COLO668 (cell line): ENCODE measurements at regions not wholly inside any gene's neighbourhood (a gene's known extent, or its start where the extent isn't known, plus 50 kb on each side); places are given as distances from the start of the nearest gene placed in this dataset.
"Not testable (repeated sequence)": the region's sequence is repeated elsewhere in the genome, so short reads cannot be mapped to it uniquely, and the experiment has no call there.

Source experiments
- DNase-seq: peaks from one replicate; lab custom pipeline; 2025; ENCODE audit not compliant: unreplicated experiment; lab: John Stamatoyannopoulos, UW

DNA sequence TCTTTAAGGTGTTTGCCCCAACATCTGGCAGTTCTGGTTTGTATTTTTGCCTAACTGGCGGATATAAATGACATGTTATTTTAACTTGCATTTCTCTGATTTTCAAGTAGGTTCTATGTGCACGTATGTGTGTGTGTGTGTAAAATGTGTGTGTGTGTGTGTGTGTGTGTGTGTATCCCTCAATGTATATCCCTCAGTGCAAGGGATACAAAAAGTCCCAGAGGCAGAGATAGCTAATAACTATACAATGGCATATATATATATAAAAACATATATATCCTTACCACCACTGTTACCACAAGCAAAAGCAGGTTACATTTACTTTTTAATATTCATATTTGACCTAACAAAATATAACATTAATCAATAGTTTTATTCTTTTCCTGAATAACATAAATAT lies 95.0 kb upstream of the NR5A2 start:
- no peak for DNase-seq

DNA sequence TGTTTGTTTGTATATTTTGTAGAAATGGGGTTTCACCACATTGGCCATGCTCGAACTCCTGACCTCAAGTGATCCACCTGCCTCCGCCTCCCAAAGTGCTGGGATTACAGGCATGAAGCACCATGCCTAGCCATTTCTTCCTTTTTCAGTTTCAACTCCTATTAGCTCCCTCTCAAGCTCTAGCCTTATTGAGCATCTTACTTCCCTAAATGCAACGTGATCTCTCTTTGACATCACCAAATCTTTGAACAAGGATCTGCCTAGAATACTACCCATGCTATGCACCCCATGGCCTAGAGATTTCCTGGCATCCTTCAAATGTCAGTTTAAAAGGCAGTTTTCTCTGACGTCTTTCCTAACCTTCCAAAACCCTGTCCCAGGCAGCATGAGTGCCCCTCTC lies 91.1 kb upstream of the NR5A2 start:
- DNase-seq, result no peak

DNA sequence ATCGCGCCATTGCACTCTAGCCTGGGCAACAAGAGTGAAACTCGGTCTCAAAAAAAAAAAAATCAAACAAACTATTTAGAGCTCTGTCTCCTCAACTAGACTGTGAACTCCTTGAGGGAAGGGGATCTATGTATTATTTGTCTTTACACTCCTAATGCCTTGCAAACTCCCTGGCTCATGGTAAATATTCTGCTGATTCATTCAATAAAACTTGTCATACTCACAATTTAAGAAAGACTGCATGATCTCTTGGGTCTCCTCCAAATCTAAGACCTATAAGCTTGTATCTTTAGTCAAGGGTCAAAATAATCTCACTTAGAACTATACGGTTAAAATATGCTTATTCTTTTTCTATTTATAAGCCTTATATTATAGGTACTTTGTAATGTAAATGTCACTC lies 90.3 kb upstream of the NR5A2 start:
- no peak for DNase-seq

DNA sequence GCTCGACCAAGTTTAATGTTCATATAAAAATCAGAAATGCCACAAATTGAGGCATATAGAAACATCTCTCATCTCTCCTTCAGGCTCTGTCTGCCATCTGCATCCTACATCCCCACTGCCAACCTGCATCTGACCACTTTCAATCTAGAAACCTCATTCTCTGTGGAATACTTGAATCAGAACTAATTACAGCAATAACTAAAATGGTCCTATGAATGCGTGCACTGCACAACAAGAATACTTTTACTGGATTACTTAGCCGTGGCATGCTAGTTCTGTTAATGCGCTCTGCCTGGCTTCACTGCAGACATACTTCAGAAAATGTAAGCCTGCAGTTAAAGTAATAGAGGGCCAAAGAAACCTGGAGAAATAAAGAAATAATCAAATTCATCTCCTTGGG lies 89.8 kb upstream of the NR5A2 start:
- no peak for DNase-seq

DNA sequence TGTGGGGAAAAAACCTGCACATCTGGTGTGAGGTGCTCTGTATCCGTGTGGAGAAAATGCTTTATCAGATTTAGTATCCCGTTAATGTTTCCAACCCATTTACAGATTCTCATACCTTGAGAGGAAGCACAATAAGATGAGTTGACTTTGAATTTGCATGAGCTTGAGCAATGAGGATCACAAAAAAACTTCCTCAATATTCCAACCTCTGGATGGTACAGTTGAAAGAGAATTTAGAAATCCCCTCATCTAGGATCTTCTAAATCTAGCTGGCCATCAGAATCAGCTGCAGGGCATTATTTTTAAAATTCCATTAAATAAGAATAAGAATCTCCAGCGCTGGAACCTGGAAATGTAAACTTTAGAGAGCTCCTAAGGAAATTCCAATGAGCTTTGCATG lies 82.5 kb upstream of the NR5A2 start:
- no peak for DNase-seq

DNA sequence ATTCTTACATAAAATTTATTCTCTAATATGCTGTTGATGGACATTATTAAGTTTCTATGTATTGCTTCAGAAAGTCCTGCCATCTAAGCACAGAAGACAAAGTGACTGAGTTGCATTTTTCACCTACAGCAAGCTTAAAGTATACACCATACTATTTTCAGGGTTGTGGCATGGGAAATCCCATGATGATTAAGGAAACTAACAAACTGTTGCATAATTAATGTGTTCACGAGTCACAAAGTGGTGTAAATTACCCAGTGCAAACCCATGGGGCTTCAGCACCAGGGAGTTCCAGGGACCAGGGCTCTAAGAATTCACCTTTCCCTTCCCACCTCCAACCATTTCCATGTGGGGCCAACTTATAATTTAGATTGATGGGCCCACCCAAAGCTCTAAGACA lies 81.9 kb upstream of the NR5A2 start:
- DNase-seq, result no peak

DNA sequence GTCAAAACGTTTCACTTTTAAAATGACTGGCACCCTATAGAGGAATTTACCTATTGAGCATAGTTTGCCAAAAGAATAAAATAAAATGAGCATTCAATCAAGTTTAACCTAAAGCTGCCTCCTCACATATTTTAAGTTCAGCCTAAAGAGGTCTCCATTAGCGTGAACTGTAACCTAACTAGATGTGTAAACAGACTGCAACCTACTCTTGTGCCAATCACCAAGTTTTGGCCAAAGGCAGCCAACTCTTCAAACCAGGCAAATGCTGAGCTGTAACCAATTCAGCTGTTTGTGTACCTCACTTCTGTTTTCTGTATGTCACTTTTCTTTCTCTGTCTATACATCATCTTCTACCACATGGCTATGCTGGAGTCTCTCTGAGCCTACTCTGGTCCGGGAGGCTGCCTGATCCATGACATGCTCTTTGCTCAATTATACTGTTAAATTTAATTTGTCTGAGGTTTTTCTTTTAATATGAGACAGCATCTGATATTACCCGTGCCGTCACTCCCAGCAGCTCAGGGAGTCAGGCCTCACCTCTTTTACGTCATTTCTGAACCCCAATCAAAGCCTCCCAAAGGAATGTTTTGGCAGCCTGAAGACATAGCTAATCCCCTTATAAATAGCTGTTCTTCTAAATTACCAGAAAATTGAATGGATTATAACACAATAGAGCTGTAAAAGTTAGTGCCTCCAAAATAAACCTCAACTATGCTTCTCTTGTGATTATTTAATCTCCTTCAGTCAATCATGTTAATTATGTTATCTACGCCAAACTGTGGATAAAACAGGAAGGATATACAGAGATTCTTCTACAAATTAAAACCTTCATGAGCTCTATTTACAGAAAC lies 81.0 kb upstream of the NR5A2 start:
- DNase-seq, result no peak

DNA sequence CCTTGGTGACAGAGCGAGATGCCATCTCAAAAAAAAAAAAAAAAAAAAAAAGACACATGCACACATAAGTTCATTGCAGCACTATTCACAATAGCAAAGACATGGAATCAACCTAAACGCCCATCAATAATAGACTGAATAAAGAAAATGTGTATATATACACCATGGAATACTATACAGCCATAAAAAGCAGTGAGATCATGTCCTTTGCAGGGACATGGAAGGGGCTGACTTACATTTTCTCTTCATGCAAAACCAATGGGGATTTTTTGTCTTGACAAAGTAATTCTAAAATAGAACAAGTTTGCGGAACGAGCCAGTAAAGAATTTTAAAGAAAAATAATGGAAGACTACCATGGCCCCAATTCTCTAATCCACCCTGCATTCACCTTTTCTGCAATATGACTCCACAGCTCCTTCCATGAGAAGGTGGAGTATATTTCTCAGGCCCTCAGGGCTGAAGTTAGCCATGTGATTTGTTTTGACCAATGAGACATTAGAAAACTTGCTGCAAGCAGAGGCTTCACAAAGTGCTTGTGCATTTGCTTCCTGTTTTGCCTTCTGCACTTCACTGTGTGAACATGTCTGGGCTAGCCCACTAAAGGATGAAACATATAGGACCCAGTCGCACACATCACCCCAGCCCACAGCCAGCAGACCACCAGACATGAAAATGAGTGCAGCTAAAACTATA lies 78.8 kb upstream of the NR5A2 start:
- DNase-seq, result no peak

DNA sequence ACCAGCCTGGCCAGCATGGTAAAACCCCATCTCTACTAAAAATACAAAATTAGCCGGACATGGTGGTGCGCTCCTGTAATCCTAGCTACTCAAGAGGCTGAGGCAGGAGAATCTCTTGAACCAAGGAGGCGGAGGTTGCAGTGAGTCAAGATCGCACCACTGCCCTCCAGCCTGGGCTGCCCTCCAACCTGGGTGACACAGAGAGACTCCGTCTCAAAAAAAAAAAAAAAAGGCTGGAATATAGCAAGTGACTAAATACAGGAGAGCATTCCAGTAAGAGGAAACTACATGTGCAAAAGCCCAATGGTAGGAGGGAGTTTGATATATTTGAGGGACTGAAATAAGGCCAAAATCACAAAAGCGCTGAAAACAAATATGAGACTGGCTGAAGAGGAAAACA lies 76.5 kb upstream of the NR5A2 start:
- not testable (repeated sequence) for DNase-seq

DNA sequence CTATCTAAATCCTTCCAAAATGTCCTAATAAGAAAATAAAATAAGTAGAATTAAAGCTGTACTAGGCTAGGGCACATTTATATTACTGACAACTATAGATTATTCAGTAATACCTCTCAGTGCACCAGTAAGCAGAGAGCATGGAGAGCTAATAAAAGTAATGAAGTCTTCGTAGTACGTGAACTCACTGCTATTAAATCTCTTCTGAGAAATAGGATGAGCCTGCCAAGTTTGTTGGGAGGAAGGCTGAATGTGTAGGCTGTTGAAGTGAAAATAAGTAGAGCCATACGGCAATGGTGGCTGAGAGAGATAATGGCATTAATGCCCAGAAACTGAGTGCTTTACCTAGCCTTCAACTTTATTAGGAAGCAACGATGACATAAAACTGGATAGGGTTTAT lies 73.9 kb upstream of the NR5A2 start:
- no peak for DNase-seq

DNA sequence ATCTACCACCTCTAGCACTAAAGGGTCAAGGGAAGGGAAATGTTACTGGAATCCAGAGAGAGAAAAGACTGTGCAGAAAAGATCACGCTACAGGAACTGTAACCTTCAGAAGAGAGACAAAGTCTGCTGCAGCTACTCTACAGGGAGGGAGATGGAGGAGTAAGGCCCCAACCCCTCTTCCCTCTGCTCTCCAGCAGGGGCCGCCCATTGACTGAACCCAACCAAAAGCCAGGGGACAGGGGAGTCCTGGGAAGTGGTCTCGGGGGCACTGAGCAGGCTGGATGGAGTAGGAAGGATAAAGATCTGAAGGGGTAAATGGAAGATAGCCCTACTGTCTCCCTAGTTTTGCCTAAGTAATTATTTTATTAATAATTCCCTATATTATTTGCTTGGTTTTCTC lies 72.8 kb upstream of the NR5A2 start:
- DNase-seq, result peak; percentile 5

DNA sequence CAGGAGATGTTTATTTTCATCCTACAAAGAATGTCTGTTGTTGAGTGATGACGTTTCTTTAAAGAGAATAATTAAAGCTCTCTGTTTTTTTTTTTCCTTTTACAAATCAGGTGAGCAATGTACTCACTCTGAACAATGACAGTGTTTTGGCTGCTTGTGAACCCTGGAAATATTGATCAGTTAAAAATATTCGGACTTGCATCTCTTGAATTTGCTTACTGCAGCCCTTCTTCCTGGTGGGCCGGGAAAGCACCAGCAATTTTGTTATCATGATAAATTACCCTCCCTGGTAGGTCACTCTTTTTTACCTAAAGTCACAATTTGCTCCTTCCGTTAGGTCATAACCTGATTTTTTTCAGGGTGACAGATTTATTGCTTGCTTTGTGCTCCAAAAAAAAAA lies 72.3 kb upstream of the NR5A2 start:
- no peak for DNase-seq

DNA sequence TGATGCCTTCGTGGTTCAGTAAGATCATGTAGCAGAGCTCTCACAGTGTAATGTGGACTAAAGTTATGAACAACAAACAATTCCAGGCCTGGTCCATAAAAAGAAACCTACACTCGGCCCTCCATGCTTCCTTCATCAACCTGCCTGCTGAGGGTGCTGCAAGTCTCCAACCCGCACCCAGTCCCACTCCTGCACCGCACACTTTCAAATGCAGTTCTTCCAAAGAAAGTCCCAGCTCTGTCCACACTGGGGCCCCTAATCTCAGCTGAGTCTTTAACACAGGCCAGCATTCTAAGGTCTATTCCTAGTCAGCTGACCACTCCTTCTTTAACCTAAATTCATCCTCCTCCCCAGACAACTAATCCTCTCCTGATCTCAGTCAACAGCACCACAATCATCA lies 71.5 kb upstream of the NR5A2 start:
- DNase-seq, result no peak

DNA sequence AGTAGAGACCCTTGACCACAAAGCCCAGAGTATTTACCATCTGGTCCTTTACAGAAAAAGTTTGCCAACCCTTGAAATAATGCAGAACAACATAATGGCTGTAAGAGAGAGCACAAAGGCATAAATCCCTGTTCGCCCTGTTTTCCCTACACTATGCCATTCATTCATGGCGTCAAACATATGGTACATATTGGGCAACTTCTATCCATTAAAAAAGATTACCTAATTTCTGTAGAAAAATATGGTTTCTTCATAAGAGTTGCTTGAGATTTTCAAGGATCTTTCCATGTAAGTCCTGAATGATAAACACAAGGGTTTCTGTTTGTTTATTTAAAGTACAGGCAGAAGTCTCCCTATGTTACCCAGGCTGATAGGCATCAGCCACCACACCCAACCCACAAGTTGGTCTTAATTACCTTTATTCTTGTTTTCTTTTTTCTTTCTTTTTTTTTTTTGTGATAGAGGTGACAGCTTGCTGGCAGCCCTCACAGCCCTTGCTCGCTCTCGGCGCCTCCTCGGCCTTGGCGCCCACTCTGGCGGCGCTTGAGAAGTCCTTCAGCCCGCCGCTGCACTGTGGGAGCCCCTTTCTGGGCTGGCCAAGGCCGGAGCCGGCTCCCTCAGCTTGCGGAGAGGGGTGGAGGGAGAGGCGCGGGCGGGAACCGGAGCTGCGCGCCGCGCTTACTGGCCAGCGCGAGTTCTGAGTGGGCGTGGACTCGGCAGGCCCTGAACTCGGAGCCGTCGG lies 68.3 kb upstream of the NR5A2 start:
- DNase-seq, result no peak

DNA sequence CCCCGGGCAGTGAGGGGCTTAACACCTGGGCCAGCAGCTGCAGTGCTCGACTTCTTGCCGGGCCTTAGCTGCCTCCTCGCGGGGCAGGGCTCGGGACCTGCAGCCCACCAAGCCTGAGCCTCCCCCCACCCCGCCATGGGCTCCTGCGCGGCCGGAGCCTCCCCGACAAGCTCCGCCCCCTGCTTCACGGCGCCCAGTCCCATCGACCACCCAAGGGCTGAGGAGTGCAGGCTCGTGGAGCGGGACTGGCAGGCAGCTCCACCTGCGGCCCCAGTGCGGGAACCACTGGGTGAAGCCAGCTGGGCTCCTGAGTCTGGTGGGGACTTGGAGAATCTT lies 67.8 kb upstream of the NR5A2 start:
- DNase-seq, result no peak

DNA sequence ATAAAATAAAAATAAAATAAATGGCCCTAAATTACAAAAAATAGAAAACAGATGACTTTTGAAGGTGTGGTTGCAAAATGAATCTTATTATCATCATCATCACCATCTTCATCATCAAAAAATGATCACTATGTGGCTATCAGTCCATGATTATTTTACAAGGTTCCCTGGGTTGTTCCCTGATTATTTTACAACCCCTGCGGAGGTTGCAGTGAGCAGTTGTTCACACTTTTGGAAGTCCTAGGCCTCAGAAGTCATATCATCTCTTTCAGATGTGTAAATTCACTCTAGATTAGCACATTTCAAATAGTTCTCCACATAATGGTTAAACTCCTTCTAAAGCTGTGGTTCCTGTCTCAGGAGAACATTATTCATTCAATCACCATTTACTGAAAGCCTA lies 57.4 kb upstream of the NR5A2 start:
- DNase-seq, result no peak

DNA sequence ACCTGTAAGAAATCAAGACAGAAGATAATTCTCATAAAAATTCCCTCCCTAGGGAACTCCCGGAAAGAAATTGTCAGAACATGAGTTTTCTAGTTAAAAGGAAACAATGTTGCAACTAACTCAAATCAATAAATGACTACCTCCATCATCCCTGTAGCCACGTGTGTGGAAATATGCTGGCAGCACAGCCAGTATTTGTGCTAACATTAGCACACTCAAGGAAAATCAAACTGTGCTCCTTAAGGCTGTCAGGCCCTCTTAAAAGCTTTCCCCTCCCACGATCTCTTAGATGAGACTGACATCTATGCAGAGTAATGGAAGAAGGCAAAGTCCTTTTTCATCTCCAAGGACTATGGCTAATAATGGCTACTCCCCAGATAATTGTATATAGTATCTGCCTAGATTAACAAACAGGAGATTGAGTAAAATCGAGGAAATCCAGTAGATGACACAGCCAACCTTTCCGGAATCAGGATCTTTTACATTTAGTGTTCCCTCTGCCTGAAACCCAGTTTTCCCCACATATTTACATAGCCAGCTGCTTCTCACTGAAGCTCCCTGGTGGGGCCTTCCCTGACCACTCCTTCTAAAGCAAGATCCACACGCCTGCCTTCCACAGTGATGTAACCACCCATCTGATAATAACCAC lies 50.9 kb upstream of the NR5A2 start:
- no peak for DNase-seq
